ENCODE measurements at regions not wholly inside any gene's neighbourhood (a gene's known extent, or its start where the extent isn't known, plus 50 kb on each side); places are given as distances from the start of the nearest gene placed in this dataset.

GRCh38 chr2:144010096-144010836 lies 509.7 kb downstream of the ZEB2 start:
- H3K27ac ChIP-seq (ENCODE audit: low read depth, low read length), result no peak overlapping the region
- H3K27me3 ChIP-seq (ENCODE audit: control insufficient read depth, insufficient read depth, low read length), result no peaks in the 10 kb centered on the region
- no peak for TF ChIP-seq CTCF (IDR thresholded peaks at IDR 0.05; ENCODE audit: low read depth, low read length)
- ChIA-PET POLR2A (no interaction called here), CTCF (interaction anchor here (0.6 kb wide), 3 partner anchors 44 to 745 kb away, joined by 3 to 5 read pairs (median 3); no protein-coding TSS in a partner anchor)
- no peak overlapping the region for H3K4me3 ChIP-seq (ENCODE audit: low read depth, low read length)
- no peak for DNase-seq (ENCODE audit: low read depth, low spot score)
- no peaks in the 10 kb centered on the region for H3K9me3 ChIP-seq (ENCODE audit: control insufficient read depth, insufficient read depth, low read length)

- CTCF ChIA-PET, result no interaction called here
- POLR2A ChIA-PET, result no interaction called here
- Histone ChIP-seq H3K27ac (ENCODE audit: low read depth, low read length) (no peak overlapping the region), H3K4me3 (ENCODE audit: low read depth, low read length) (no peak overlapping the region), H3K27me3 (ENCODE audit: control insufficient read depth, insufficient read depth, low read length) (no peaks in the 10 kb centered on the region), H3K9me3 (ENCODE audit: control insufficient read depth, insufficient read depth, low read length) (no peaks in the 10 kb centered on the region)
- no peak for TF ChIP-seq CTCF (IDR thresholded peaks at IDR 0.05; ENCODE audit: low read depth, low read length)
- DNase-seq (ENCODE audit: low read depth, low spot score), result no peak
Measured at GRCh38 chr2:144006139-144006538, 513.8 kb downstream of the ZEB2 start.

- H3K4me3 ChIP-seq (ENCODE audit: low read depth, low read length), result no peak overlapping the region
- CTCF ChIA-PET, result no interaction called here
- H3K27me3 ChIP-seq (ENCODE audit: control insufficient read depth, insufficient read depth, low read length), result no peaks in the 10 kb centered on the region
- no peak for DNase-seq (ENCODE audit: low read depth, low spot score)
- no peak for TF ChIP-seq CTCF (IDR thresholded peaks at IDR 0.05; ENCODE audit: low read depth, low read length)
- POLR2A ChIA-PET, result no interaction called here
- no peaks in the 10 kb centered on the region for H3K9me3 ChIP-seq (ENCODE audit: control insufficient read depth, insufficient read depth, low read length)
- H3K27ac ChIP-seq (ENCODE audit: low read depth, low read length), result no peak overlapping the region
Measured at GRCh38 chr2:144004742-144005141, 515.2 kb downstream of the ZEB2 start.

GRCh38 chr2:144003460-144004075 lies 516.4 kb downstream of the ZEB2 start:
- Histone ChIP-seq H3K4me3 (ENCODE audit: low read depth, low read length) (no peak overlapping the region), H3K27me3 (ENCODE audit: control insufficient read depth, insufficient read depth, low read length) (no peaks in the 10 kb centered on the region), H3K27ac (ENCODE audit: low read depth, low read length) (no peak overlapping the region), H3K9me3 (ENCODE audit: control insufficient read depth, insufficient read depth, low read length) (no peaks in the 10 kb centered on the region)
- TF ChIP-seq CTCF (IDR thresholded peaks at IDR 0.05; ENCODE audit: low read depth, low read length), result no peak
- DNase-seq (ENCODE audit: low read depth, low spot score), result no peak
- ChIA-PET CTCF (no interaction called here), POLR2A (no interaction called here)

GRCh38 chr2:143996974-143997373 lies 522.9 kb downstream of the ZEB2 start:
- Histone ChIP-seq H3K9me3 (ENCODE audit: control insufficient read depth, insufficient read depth, low read length) (no peaks in the 10 kb centered on the region), H3K27ac (ENCODE audit: low read depth, low read length) (no peak overlapping the region), H3K27me3 (ENCODE audit: control insufficient read depth, insufficient read depth, low read length) (no peaks in the 10 kb centered on the region), H3K4me3 (ENCODE audit: low read depth, low read length) (no peak overlapping the region)
- ChIA-PET POLR2A (no interaction called here), CTCF (no interaction called here)
- TF ChIP-seq CTCF (IDR thresholded peaks at IDR 0.05; ENCODE audit: low read depth, low read length), result no peak
- DNase-seq (ENCODE audit: low read depth, low spot score), result no peak
